GM21526 (cell line): ENCODE measurements at regions not wholly inside any gene's neighbourhood (a gene's known extent, or its start where the extent isn't known, plus 50 kb on each side); places are given as distances from the start of the nearest gene placed in this dataset.

Source experiments
- ATAC-seq: cut with Tn5 transposase; IDR thresholded peaks from one replicate; pipeline ENCODE4 v1.9.1; 2021; ENCODE audit warnings: moderate library complexity; ENCODE audit not compliant: unreplicated experiment, low FRiP score

- no peak for ATAC-seq
These were observed 1173.2 kb downstream of the BRD1 start for GRCh38 chr22:48654492-48654891.

- ATAC-seq, result no peak
These were observed 1173.7 kb downstream of the BRD1 start for GRCh38 chr22:48653929-48654328.

- no peak for ATAC-seq
These were observed 1174.4 kb downstream of the BRD1 start for GRCh38 chr22:48653306-48653705.

- no peak for ATAC-seq
These were observed 1174.9 kb downstream of the BRD1 start for GRCh38 chr22:48652796-48653195.

GRCh38 chr22:48651981-48652538 is 1175.6 kb downstream of the BRD1 start:
- no peak for ATAC-seq

GRCh38 chr22:48651036-48651890 is 1176.4 kb downstream of the BRD1 start:
- ATAC-seq, result no peak

- ATAC-seq, result no peak
These were observed 1177.2 kb downstream of the BRD1 start for GRCh38 chr22:48650323-48651035.

GRCh38 chr22:48649466-48649865 is 1178.2 kb downstream of the BRD1 start:
- ATAC-seq, result no peak

GRCh38 chr22:48649031-48649430 is 1178.6 kb downstream of the BRD1 start:
- ATAC-seq, result no peak

GRCh38 chr22:48647606-48648515 is 1179.8 kb downstream of the BRD1 start:
- no peak for ATAC-seq

- ATAC-seq, result no peak
These were observed 1180.6 kb downstream of the BRD1 start for GRCh38 chr22:48647051-48647450.

- ATAC-seq, result no peak
These were observed 1181.3 kb downstream of the BRD1 start for GRCh38 chr22:48646216-48646925.

- no peak for ATAC-seq
These were observed 1181.9 kb downstream of the BRD1 start for GRCh38 chr22:48645766-48646165.

- no peak for ATAC-seq
These were observed 1182.7 kb downstream of the BRD1 start for GRCh38 chr22:48644997-48645396.

- no peak for ATAC-seq
These were observed 1183.6 kb downstream of the BRD1 start for GRCh38 chr22:48644108-48644507.

GRCh38 chr22:48643066-48643731 is 1184.5 kb downstream of the BRD1 start:
- ATAC-seq, result no peak

- no peak for ATAC-seq
These were observed 1185.1 kb downstream of the BRD1 start for GRCh38 chr22:48642550-48642949.

- ATAC-seq, result no peak
These were observed 1185.7 kb downstream of the BRD1 start for GRCh38 chr22:48641906-48642475.
